GM12878 (cell line): ENCODE measurements at regions not wholly inside any gene's neighbourhood (a gene's known extent, or its start where the extent isn't known, plus 50 kb on each side); places are given as distances from the start of the nearest gene placed in this dataset.

Experiments used
- ATAC-seq: fragments of 200-7000 bp; cut with Tn5 transposase; 3 replicates; pipeline ENCODE4 v1.9.1; 2020; ENCODE audit warnings: mild to moderate bottlenecking, moderate library complexity
- BruUV-seq: library from RNA; stranded (reverse); fragments of 400-500 nt; replicated peaks from 2 replicates; lab custom pipeline; 2021; lab: Mats Ljungman, UMichigan
- CTCF ChIA-PET: fragments of 300-600 bp; sonication (Branson Sonifier 250); formaldehyde crosslinking; extraction: SDS; loops from one replicate; lab custom pipeline; 2021; ENCODE audit warnings: inconsistent platforms; lab: Yijun Ruan, JAX
- POLR2A ChIA-PET: fragments of 350-600 bp; formaldehyde crosslinking; extraction: SDS; loops from one replicate; lab custom pipeline; 2021; ENCODE audit warnings: inconsistent platforms; lab: Charles Lee
- RAD21 ChIA-PET: fragments of 300-600 bp; sonication (Branson Sonifier 250); formaldehyde crosslinking; loops from one replicate; lab custom pipeline; 2023; ENCODE audit warnings: antibody characterized with exemption; ENCODE audit not compliant: unreplicated experiment; lab: Charles Lee
- SMC1A ChIA-PET: fragments of 300-600 bp; sonication (Branson Sonifier 250); formaldehyde crosslinking; loops from one replicate; lab custom pipeline; 2023; ENCODE audit not compliant: unreplicated experiment, uncharacterized antibody; lab: Charles Lee
- DNase-seq: peaks from one replicate; pipeline ENCODE4 v3.0.0-alpha.2; 2011; ENCODE audit warnings: low read depth, low spot score
- FAIRE-seq: peaks from 3 replicates; lab custom pipeline; 2011; peaks lifted over from hg19 to GRCh38; lab: Jason Lieb, UNC
- H2AFZ ChIP-seq: 2 replicates; pipeline ENCODE4 v1.6.0; 2011; ENCODE audit warnings: low read depth, low read length, control low read depth; ENCODE audit not compliant: control insufficient read depth
- H3K27ac ChIP-seq: 2 replicates; pipeline ENCODE4 v1.5.1; 2011; ENCODE audit warnings: control low read depth; ENCODE audit not compliant: control insufficient read depth, insufficient read depth
- H3K27me3 ChIP-seq, 2 experiments: replicated peaks in 1 of 2; 2 replicates each; pipeline versions ENCODE4 v1.6.0 to v1.6.1; 2011; ENCODE audit warnings: low read length in 1 of 2; ENCODE audit not compliant: control insufficient read depth in 2 of 2, insufficient read depth in 2 of 2
- H3K36me3 ChIP-seq, 2 experiments: 2 replicates each; pipeline ENCODE4 v1.5.1; 2011; ENCODE audit warnings: low read length in 1 of 2; ENCODE audit not compliant: control insufficient read depth in 2 of 2, insufficient read depth in 2 of 2
- H3K4me1 ChIP-seq: 2 replicates; pipeline ENCODE4 v1.6.1; 2011; ENCODE audit warnings: mild to moderate bottlenecking, low read length, moderate library complexity, mixed read lengths; ENCODE audit not compliant: control insufficient read depth, insufficient read depth
- H3K4me2 ChIP-seq: 2 replicates; pipeline ENCODE4 v1.6.0; 2011; ENCODE audit warnings: control low read depth; ENCODE audit not compliant: control insufficient read depth, insufficient read depth
- H3K4me3 ChIP-seq: fragments of 200-600 bp; sonication (generic); 2 replicates; pipeline ENCODE4 v1.5.1; 2016
- H3K79me2 ChIP-seq: 2 replicates; pipeline ENCODE4 v1.6.0; 2011; ENCODE audit warnings: low read length; ENCODE audit not compliant: control insufficient read depth, insufficient read depth
- H3K9ac ChIP-seq: 2 replicates; pipeline ENCODE4 v1.8.0; 2011; ENCODE audit warnings: low read length, control low read depth, mixed read lengths; ENCODE audit not compliant: control insufficient read depth, insufficient read depth
- H3K9me3 ChIP-seq: replicated peaks from 3 replicates; pipeline ENCODE4 v1.5.1; 2011; ENCODE audit warnings: mild to moderate bottlenecking, low read length; ENCODE audit not compliant: control insufficient read depth, insufficient read depth
- H4K20me1 ChIP-seq: 2 replicates; pipeline ENCODE4 v1.6.0; 2011; ENCODE audit not compliant: control insufficient read depth, insufficient read depth
- CBFB ChIP-seq: IDR thresholded peaks from 2 replicates; pipeline ENCODE4 v1.6.1; 2016; ENCODE audit warnings: antibody characterized with exemption, low read depth
- CEBPB ChIP-seq, 2 experiments: fragments of 150-350 bp in 1 of 2; IDR thresholded peaks; 2 replicates each; pipeline ENCODE4 v1.6.1; 2012 to 2014; ENCODE audit warnings: low read depth in 2 of 2, low read length in 2 of 2, borderline replicate concordance in 1 of 2, inconsistent platforms in 1 of 2
- EGR1 ChIP-seq, 2 experiments: IDR thresholded peaks; 1 replicate in 1 of 2; 2 replicates in 1 of 2; pipeline ENCODE4 v1.6.1; 2011 to 2012; ENCODE audit warnings: low read depth in 2 of 2, low read length in 2 of 2, borderline replicate concordance in 1 of 2, mild to moderate bottlenecking in 1 of 2, moderate library complexity in 1 of 2
- ETV6 ChIP-seq, 2 experiments: fragments of 450-650 bp in 1 of 2; IDR thresholded peaks in 1 of 2; conservative IDR thresholded peaks in 1 of 2; 2 replicates each; pipeline ENCODE4 v1.6.1; 2014; ENCODE audit warnings: antibody characterized with exemption in 1 of 2, borderline replicate concordance in 1 of 2, low read depth in 1 of 2, mild to moderate bottlenecking in 1 of 2, moderate library complexity in 1 of 2
- EZH2 ChIP-seq: IDR thresholded peaks from 2 replicates; pipeline ENCODE4 v1.6.1; 2012; ENCODE audit warnings: low read depth, mild to moderate bottlenecking, control low read depth, inconsistent platforms, low read length, borderline replicate concordance; ENCODE audit not compliant: control insufficient read depth
- GATAD2B ChIP-seq: fragments of 450-650 bp; conservative IDR thresholded peaks from 2 replicates; pipeline ENCODE4 v1.6.1; 2017; ENCODE audit warnings: low read depth, mild to moderate bottlenecking, moderate library complexity
- IKZF2 ChIP-seq, 2 experiments: fragments of 450-650 bp; IDR thresholded peaks; 2 replicates each; pipeline ENCODE4 v1.6.1; 2017; ENCODE audit warnings: mild to moderate bottlenecking in 2 of 2, moderate library complexity in 2 of 2
- KDM1A ChIP-seq: fragments of 200-600 bp; sonication (generic); IDR thresholded peaks from 2 replicates; pipeline ENCODE4 v1.6.1; 2016; ENCODE audit warnings: borderline replicate concordance
- MTA2 ChIP-seq: fragments of 450-650 bp; IDR thresholded peaks from 2 replicates; pipeline ENCODE4 v1.6.1; 2016; ENCODE audit warnings: low read depth, mild to moderate bottlenecking, moderate library complexity
- SMARCA5 ChIP-seq: fragments of 450-650 bp; IDR thresholded peaks from 2 replicates; pipeline ENCODE4 v1.6.1; 2017; ENCODE audit warnings: mild to moderate bottlenecking
- SMC3 ChIP-seq: IDR thresholded peaks from 2 replicates; pipeline ENCODE4 v1.6.1; 2011; ENCODE audit warnings: low read length, improper control_type of control experiment, borderline replicate concordance
- YY1 ChIP-seq: IDR thresholded peaks from 2 replicates; pipeline ENCODE4 v1.6.1; 2011; ENCODE audit warnings: low read depth, mild to moderate bottlenecking, low read length
- WGBS: methylation state at CpG from one replicate; pipeline ENCODE4 v1.1.6; 2016; ENCODE audit warnings: low lambda C conversion rate; ENCODE audit not compliant: insufficient replicate concordance, insufficient coverage; ENCODE audit errors: missing lambda C conversion rate; 5-methylcytosine and 5-hydroxymethylcytosine counted together
- in situ Hi-C: fragments of 300-500 bp; cut with MboI; formaldehyde crosslinking; loops from 9 replicates; pipeline ENCODE4 v1.14.3; 2018; ENCODE audit warnings: mixed read lengths
- intact Hi-C: fragments of 100-400 bp; cut with micrococcal nuclease; formaldehyde crosslinking; loops from one replicate; pipeline ENCODE4 v1.14.2; 2022; ENCODE audit not compliant: unreplicated experiment
- TF ChIP-seq, protein P1 (sequence below): IDR thresholded peaks from 2 replicates; pipeline ENCODE4 v1.6.1; 2012; ENCODE audit warnings: improper control_type of control experiment, low read depth, low read length; ENCODE audit not compliant: insufficient replicate concordance
- TF ChIP-seq, protein P2 (sequence below): IDR thresholded peaks from 2 replicates; pipeline ENCODE4 v1.6.1; 2012; ENCODE audit warnings: low read depth, low read length, improper control_type of control experiment
- TF ChIP-seq, protein P3 (sequence below): fragments of 150-350 bp; IDR thresholded peaks from 2 replicates; pipeline ENCODE4 v1.6.1; 2014; ENCODE audit warnings: mild to moderate bottlenecking, low read depth, low read length

DNA sequence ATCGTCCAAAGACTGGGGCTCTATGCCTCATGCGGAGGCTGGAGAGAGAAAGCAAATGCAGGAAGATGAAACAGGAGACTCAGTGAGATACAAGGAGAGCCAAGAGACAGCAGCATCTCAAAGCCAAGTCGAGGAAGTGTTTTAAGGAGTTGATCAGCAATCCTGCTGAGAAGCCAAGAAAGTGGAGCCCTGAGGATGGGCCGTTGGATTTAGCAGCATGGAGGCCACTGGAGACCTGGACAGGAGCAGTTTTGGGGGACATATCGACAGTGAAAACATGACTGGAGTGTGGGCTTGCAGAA, 107.4 kb upstream of the ZBTB40 start (continued):
- TF ChIP-seq IKZF2 (IDR thresholded peaks at IDR 0.05) (no peak), EGR1 (IDR thresholded peaks at IDR 0.05; ENCODE audit: borderline replicate concordance in 1 of 2, low read depth in 2 of 2, low read length in 2 of 2) (no peak)
- TF ChIP-seq, protein P1, sequence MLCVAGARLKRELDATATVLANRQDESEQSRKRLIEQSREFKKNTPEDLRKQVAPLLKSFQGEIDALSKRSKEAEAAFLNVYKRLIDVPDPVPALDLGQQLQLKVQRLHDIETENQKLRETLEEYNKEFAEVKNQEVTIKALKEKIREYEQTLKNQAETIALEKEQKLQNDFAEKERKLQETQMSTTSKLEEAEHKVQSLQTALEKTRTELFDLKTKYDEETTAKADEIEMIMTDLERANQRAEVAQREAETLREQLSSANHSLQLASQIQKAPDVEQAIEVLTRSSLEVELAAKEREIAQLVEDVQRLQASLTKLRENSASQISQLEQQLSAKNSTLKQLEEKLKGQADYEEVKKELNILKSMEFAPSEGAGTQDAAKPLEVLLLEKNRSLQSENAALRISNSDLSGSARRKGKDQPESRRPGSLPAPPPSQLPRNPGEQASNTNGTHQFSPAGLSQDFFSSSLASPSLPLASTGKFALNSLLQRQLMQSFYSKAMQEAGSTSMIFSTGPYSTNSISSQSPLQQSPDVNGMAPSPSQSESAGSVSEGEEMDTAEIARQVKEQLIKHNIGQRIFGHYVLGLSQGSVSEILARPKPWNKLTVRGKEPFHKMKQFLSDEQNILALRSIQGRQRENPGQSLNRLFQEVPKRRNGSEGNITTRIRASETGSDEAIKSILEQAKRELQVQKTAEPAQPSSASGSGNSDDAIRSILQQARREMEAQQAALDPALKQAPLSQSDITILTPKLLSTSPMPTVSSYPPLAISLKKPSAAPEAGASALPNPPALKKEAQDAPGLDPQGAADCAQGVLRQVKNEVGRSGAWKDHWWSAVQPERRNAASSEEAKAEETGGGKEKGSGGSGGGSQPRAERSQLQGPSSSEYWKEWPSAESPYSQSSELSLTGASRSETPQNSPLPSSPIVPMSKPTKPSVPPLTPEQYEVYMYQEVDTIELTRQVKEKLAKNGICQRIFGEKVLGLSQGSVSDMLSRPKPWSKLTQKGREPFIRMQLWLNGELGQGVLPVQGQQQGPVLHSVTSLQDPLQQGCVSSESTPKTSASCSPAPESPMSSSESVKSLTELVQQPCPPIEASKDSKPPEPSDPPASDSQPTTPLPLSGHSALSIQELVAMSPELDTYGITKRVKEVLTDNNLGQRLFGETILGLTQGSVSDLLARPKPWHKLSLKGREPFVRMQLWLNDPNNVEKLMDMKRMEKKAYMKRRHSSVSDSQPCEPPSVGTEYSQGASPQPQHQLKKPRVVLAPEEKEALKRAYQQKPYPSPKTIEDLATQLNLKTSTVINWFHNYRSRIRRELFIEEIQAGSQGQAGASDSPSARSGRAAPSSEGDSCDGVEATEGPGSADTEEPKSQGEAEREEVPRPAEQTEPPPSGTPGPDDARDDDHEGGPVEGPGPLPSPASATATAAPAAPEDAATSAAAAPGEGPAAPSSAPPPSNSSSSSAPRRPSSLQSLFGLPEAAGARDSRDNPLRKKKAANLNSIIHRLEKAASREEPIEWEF = no peak

DNA sequence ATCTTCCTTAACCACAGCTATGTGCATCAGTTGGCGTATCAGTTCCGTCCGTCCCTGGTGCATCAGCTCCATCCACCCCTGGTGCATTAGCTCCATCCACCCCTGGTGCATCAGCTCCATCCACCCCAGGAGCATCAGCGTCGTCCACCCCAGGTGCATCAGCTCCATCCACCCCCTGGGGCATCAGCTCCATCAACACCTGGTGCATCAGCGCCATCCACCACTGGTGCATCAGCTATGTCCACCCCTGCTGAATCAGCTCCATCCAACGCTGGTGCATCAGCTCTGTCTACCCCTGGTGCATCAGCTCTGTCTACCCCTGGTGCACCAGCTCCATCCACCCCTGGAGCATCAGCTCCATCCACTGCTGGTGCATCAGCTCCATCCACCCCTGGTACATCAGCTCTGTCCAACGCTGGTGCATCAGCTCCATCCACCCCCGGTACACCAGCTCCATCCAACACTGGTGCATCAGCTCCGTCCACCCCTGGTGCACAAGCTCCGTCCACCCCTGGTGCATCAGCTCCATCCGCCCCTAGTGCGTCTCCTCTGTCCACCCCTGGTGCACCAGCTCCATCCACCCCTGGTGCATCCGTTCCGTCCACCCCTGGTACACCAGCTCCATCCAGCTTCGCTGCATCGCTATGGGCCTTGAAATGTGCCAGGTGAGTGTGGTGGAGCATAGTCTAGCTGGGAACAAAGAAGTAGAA, 106.6 kb upstream of the ZBTB40 start:
- Histone ChIP-seq H3K9me3 (no peaks in the 10 kb centered on the region), H3K4me2 (no peak overlapping the region), H4K20me1 (no peaks in the 10 kb centered on the region), H3K27ac (no peak overlapping the region), H2AFZ (no peak overlapping the region), H3K79me2 (no peaks in the 10 kb centered on the region), H3K4me3 (no peak overlapping the region), H3K4me1 (no peaks in the 10 kb centered on the region), H3K9ac (no peak overlapping the region), H3K36me3 (no peaks in the 10 kb centered on the region), H3K27me3 (peaks cover 0 to 2% of the 10 kb centered on the region in 2 experiments; a peak in 2 of 4 replicates)
- WGBS = 34% methylated on average over 17 of the region's 17 CpGs
- CTCF ChIA-PET = interaction anchor here (0.5 kb wide), 1 partner anchor 25 kb away, joined by 4 read pairs; no protein-coding TSS in a partner anchor
- no TSS peak for BruUV-seq
- FAIRE-seq (no peak), ATAC-seq (no peak), DNase-seq (no peak)
- RAD21 ChIA-PET = no interaction called here
- POLR2A ChIA-PET = interaction anchor here (0.6 kb wide), 1 partner anchor 818 kb away, joined by 5 read pairs; no protein-coding TSS in a partner anchor
- SMC1A ChIA-PET = no interaction called here
- intact Hi-C loops = no loop called here
- in situ Hi-C loops = no loop called here
- TF ChIP-seq ETV6 (conservative IDR thresholded peaks at IDR 0.05 in 1 of 2, IDR thresholded peaks at IDR 0.05 in 1 of 2; ENCODE audit: borderline replicate concordance in 1 of 2, low read depth in 1 of 2) = no peak
- TF ChIP-seq, protein P2, sequence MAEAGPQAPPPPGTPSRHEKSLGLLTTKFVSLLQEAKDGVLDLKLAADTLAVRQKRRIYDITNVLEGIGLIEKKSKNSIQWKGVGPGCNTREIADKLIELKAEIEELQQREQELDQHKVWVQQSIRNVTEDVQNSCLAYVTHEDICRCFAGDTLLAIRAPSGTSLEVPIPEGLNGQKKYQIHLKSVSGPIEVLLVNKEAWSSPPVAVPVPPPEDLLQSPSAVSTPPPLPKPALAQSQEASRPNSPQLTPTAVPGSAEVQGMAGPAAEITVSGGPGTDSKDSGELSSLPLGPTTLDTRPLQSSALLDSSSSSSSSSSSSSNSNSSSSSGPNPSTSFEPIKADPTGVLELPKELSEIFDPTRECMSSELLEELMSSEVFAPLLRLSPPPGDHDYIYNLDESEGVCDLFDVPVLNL = no peak
- no peak for TF ChIP-seq SMC3
- TF ChIP-seq CBFB = no peak
- no peak for TF ChIP-seq YY1
- TF ChIP-seq MTA2 = no peak
- no peak for TF ChIP-seq KDM1A
- TF ChIP-seq, protein P3, sequence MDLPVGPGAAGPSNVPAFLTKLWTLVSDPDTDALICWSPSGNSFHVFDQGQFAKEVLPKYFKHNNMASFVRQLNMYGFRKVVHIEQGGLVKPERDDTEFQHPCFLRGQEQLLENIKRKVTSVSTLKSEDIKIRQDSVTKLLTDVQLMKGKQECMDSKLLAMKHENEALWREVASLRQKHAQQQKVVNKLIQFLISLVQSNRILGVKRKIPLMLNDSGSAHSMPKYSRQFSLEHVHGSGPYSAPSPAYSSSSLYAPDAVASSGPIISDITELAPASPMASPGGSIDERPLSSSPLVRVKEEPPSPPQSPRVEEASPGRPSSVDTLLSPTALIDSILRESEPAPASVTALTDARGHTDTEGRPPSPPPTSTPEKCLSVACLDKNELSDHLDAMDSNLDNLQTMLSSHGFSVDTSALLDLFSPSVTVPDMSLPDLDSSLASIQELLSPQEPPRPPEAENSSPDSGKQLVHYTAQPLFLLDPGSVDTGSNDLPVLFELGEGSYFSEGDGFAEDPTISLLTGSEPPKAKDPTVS = no peak
- no peak for TF ChIP-seq SMARCA5
- TF ChIP-seq EZH2 = no peak
- no peak for TF ChIP-seq CEBPB (IDR thresholded peaks at IDR 0.05; ENCODE audit: borderline replicate concordance in 1 of 2, low read depth in 2 of 2, low read length in 2 of 2)
- no peak for TF ChIP-seq GATAD2B
